Trophoblast cell (in vitro differentiated cells and primary cell): ENCODE measurements at regions not wholly inside any gene's neighbourhood (a gene's known extent, or its start where the extent isn't known, plus 50 kb on each side); places are given as distances from the start of the nearest gene placed in this dataset.
"Not testable (repeated sequence)": the region's sequence is repeated elsewhere in the genome, so short reads cannot be mapped to it uniquely, and the experiment has no call there.

Source experiments
- DNase-seq, 2 donors: peaks; one replicate each; pipeline ENCODE4 v3.0.0-alpha.2; 2016
- H2AFZ ChIP-seq: 2 replicates; pipeline ENCODE4 v1.6.1; 2013; ENCODE audit warnings: low read length, moderate library complexity, mild to moderate bottlenecking; ENCODE audit not compliant: insufficient read depth, poor library complexity
- H2AK5ac ChIP-seq: 2 replicates; pipeline ENCODE4 v1.6.1; 2013; ENCODE audit warnings: mild to moderate bottlenecking, low read length
- H2BK120ac ChIP-seq: 2 replicates; pipeline ENCODE4 v1.6.1; 2013; ENCODE audit warnings: low read length, mild to moderate bottlenecking, moderate library complexity; ENCODE audit not compliant: insufficient read depth, poor library complexity
- H2BK12ac ChIP-seq: 2 replicates; pipeline ENCODE4 v1.6.1; 2013; ENCODE audit warnings: mild to moderate bottlenecking, low read length, moderate library complexity
- H2BK5ac ChIP-seq: 2 replicates; pipeline ENCODE4 v1.6.1; 2013; ENCODE audit warnings: low read length, low read depth, moderate library complexity, mild to moderate bottlenecking; ENCODE audit not compliant: poor library complexity
- H3K14ac ChIP-seq: 2 replicates; pipeline ENCODE4 v1.6.1; 2013; ENCODE audit warnings: mild to moderate bottlenecking, low read length
- H3K18ac ChIP-seq: 2 replicates; pipeline ENCODE4 v1.6.1; 2013; ENCODE audit warnings: mild to moderate bottlenecking, low read length
- H3K23ac ChIP-seq: 2 replicates; pipeline ENCODE4 v1.6.1; 2013; ENCODE audit warnings: low read length
- H3K27ac ChIP-seq: 2 replicates; pipeline ENCODE4 v1.5.1; 2013; ENCODE audit warnings: low read depth, mild to moderate bottlenecking, inconsistent platforms, low read length, moderate library complexity
- H3K27me3 ChIP-seq: 2 replicates; pipeline ENCODE4 v1.6.1; 2013; ENCODE audit warnings: inconsistent platforms, mild to moderate bottlenecking, low read length, moderate library complexity; ENCODE audit not compliant: insufficient read depth
- H3K36me3 ChIP-seq, 2 experiments: 1 replicate in 1 of 2; 2 replicates in 1 of 2; pipeline ENCODE4 v1.6.1; 2013; ENCODE audit warnings: low read length in 2 of 2, mild to moderate bottlenecking in 2 of 2, moderate library complexity in 1 of 2; ENCODE audit not compliant: insufficient read depth in 2 of 2, control insufficient read depth in 1 of 2
- H3K4ac ChIP-seq: 2 replicates; pipeline ENCODE4 v1.6.1; 2013; ENCODE audit warnings: low read depth, mild to moderate bottlenecking, low read length, moderate library complexity
- H3K4me1 ChIP-seq, 2 experiments: 1 replicate in 1 of 2; 2 replicates in 1 of 2; pipeline ENCODE4 v1.6.1; 2013; ENCODE audit warnings: low read length in 2 of 2, mild to moderate bottlenecking in 2 of 2, moderate library complexity in 1 of 2; ENCODE audit not compliant: insufficient read depth in 2 of 2, control insufficient read depth in 1 of 2
- H3K4me2 ChIP-seq: 2 replicates; pipeline ENCODE4 v1.6.1; 2013; ENCODE audit warnings: inconsistent platforms, mild to moderate bottlenecking, low read length, moderate library complexity
- H3K4me3 ChIP-seq: 2 replicates; pipeline ENCODE4 v1.5.1; 2013; ENCODE audit warnings: mild to moderate bottlenecking, low read depth, low read length, inconsistent platforms
- H3K79me1 ChIP-seq: one replicate; pipeline ENCODE4 v1.6.1; 2013; ENCODE audit warnings: low read length
- H3K79me2 ChIP-seq: 2 replicates; pipeline ENCODE4 v1.6.1; 2013; ENCODE audit warnings: low read length, mild to moderate bottlenecking; ENCODE audit not compliant: control insufficient read depth, insufficient read depth, poor library complexity
- H3K9ac ChIP-seq: 2 replicates; pipeline ENCODE4 v1.6.1; 2013; ENCODE audit warnings: mild to moderate bottlenecking, low read length
- H3K9me3 ChIP-seq: 2 replicates; pipeline ENCODE4 v1.6.1; 2013; ENCODE audit warnings: low read depth, mild to moderate bottlenecking, control low read depth, inconsistent platforms, low read length; ENCODE audit not compliant: insufficient read depth
- H4K12ac ChIP-seq: 2 replicates; pipeline ENCODE4 v1.6.1; 2013; ENCODE audit warnings: low read depth, mild to moderate bottlenecking, low read length, moderate library complexity
- H4K8ac ChIP-seq: 2 replicates; pipeline ENCODE4 v1.6.1; 2013; ENCODE audit warnings: low read depth, mild to moderate bottlenecking, low read length, moderate library complexity
- H4K91ac ChIP-seq: one replicate; pipeline ENCODE4 v1.6.1; 2013; ENCODE audit warnings: low read depth, mild to moderate bottlenecking, low read length, moderate library complexity
- WGBS: extraction: QIAGEN DNeasy Blood & Tissue Kit; methylation state at CpG from one replicate; pipeline ENCODE4 v1.1.7; 2013; ENCODE audit warnings: missing lambda C conversion rate; ENCODE audit not compliant: insufficient read length, insufficient coverage; ENCODE audit errors: extremely low coverage; 5-methylcytosine and 5-hydroxymethylcytosine counted together

DNA sequence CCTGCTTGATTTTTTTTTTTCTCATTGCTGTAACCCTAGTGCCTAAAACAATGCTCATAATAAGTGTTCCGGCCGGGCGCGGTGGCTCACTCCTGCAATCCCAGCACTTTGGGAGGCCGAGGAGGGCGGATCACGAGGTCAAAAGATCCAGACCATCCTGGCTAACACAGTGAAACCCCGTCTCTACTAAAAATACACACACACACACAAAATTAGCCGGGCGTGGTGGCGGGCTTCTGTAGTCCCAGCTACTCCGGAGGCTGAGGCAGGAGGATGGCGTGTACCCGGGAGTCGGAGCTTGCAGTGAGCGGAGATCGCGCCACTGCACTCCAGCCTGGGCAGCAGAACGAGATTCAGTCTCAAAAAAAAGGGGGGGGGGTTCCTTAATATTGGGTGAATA, 214.0 kb upstream of the HSF2 start:
- H3K36me3 ChIP-seq, H4K8ac ChIP-seq, H3K79me1 ChIP-seq, H2BK120ac ChIP-seq, H3K23ac ChIP-seq, H3K18ac ChIP-seq, H2BK5ac ChIP-seq, H3K4me1 ChIP-seq, H4K91ac ChIP-seq, H3K14ac ChIP-seq, H3K79me2 ChIP-seq, H2AK5ac ChIP-seq, H3K4me2 ChIP-seq, H3K27ac ChIP-seq, H3K4me3 ChIP-seq, DNase-seq, H3K4ac ChIP-seq, H4K12ac ChIP-seq, H3K27me3 ChIP-seq, H2AFZ ChIP-seq, H3K9me3 ChIP-seq, H2BK12ac ChIP-seq, H3K9ac ChIP-seq: not testable (repeated sequence)
- no CpG with 5 or more reads among the region's 19 CpGs for WGBS

DNA sequence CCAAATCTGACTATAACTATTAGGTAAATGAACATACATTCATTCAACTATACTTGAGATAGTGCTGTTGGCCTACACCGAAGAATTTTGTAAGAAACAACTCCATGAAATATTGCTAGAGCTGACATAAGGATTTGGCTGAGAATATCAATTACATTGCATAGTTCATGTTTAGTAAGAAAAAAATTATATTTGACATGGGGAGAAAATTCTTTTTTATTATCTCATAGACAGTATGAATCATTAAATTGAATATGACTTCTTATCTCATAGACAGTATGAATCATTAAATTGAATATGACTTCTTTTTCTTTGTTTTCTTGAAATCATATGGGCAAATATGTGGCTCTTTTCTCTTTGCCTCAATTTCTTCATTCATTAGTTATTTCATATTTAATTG, 212.3 kb upstream of the HSF2 start:
- Histone ChIP-seq H4K12ac (no peak overlapping the region), H3K36me3 (no peaks in the 10 kb centered on the region), H3K4ac (no peak overlapping the region), H3K4me2 (no peak overlapping the region), H3K79me1 (no peaks in the 10 kb centered on the region), H3K79me2 (no peaks in the 10 kb centered on the region), H4K8ac (no peak overlapping the region), H2AK5ac (no peak overlapping the region), H2BK120ac (no peak overlapping the region), H3K4me1 (no peaks in the 10 kb centered on the region), H2AFZ (no peak overlapping the region), H3K27me3 (no peaks in the 10 kb centered on the region), H4K91ac (no peak overlapping the region), H3K4me3 (no peak overlapping the region), H3K23ac (no peak overlapping the region), H2BK12ac (no peak overlapping the region), H3K9ac (no peak overlapping the region), H2BK5ac (no peak overlapping the region), H3K27ac (no peak overlapping the region), H3K18ac (no peak overlapping the region), H3K14ac (no peak overlapping the region), H3K9me3 (no peaks in the 10 kb centered on the region)
- no peak for DNase-seq
- no CpG with 5 or more reads among the region's 1 CpG for WGBS

DNA sequence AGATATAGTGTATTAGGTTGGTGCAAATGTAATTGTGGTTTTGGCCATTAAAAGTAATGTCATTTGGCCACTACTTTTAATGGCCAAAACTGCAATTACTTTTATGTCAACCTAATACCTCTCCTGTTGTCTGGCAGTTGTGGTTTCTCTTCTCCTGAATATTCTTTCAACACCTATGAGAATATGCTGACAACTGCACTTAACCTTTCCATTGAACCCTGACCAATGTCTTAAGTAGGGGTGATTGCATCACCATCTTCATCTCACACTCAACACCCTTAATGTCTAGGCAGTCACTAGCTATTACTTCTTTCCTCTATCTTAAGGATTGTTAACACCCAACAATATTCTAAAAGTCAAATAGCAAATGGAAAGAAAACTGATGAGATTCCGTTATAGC, 200.5 kb upstream of the HSF2 start:
- WGBS = no CpG with 5 or more reads among the region's 1 CpG
- no peak overlapping the region for H4K12ac ChIP-seq
- H3K79me2 ChIP-seq = no peaks in the 10 kb centered on the region
- no peak overlapping the region for H4K8ac ChIP-seq
- H2AFZ ChIP-seq = no peak overlapping the region
- no peak overlapping the region for H3K14ac ChIP-seq
- no peak overlapping the region for H4K91ac ChIP-seq
- no peak overlapping the region for H3K9ac ChIP-seq
- H3K4me2 ChIP-seq = no peak overlapping the region
- no peak overlapping the region for H2BK120ac ChIP-seq
- H3K4me3 ChIP-seq = no peak overlapping the region
- no peak overlapping the region for H3K27ac ChIP-seq
- H2BK12ac ChIP-seq = no peak overlapping the region
- H2AK5ac ChIP-seq = no peak overlapping the region
- H3K4ac ChIP-seq = no peak overlapping the region
- H3K27me3 ChIP-seq = no peaks in the 10 kb centered on the region
- H3K79me1 ChIP-seq = no peaks in the 10 kb centered on the region
- no peak overlapping the region for H3K23ac ChIP-seq
- no peak overlapping the region for H2BK5ac ChIP-seq
- no peaks in the 10 kb centered on the region for H3K4me1 ChIP-seq
- no peaks in the 10 kb centered on the region for H3K36me3 ChIP-seq
- no peak for DNase-seq
- no peaks in the 10 kb centered on the region for H3K9me3 ChIP-seq
- H3K18ac ChIP-seq = no peak overlapping the region

DNA sequence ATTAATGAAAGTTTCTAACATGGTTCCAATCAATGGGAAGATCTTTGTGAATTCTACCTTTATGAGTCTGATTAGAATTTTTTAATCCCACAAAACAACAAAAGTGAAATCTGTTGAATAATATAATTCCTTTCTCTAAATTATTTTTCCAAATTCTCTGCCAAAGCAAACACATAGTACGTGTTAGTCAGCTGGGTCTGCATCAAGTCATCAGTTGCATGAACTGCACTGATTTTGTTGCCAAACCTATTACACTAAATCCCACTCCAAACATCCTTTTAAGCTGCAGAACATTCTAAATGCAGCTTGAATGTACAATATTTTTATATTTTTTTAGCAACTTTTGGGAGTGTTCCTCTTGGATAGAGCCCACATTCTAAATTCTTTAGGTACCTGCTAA, 199.0 kb upstream of the HSF2 start:
- no peaks in the 10 kb centered on the region for H3K79me2 ChIP-seq
- no peak overlapping the region for H2BK12ac ChIP-seq
- H3K4me3 ChIP-seq = no peak overlapping the region
- WGBS = no CpG with 5 or more reads among the region's 1 CpG
- no peak overlapping the region for H2BK5ac ChIP-seq
- H3K36me3 ChIP-seq = no peaks in the 10 kb centered on the region
- H2BK120ac ChIP-seq = no peak overlapping the region
- H3K9ac ChIP-seq = no peak overlapping the region
- no peak overlapping the region for H4K91ac ChIP-seq
- no peak overlapping the region for H2AK5ac ChIP-seq
- no peaks in the 10 kb centered on the region for H3K9me3 ChIP-seq
- no peaks in the 10 kb centered on the region for H3K27me3 ChIP-seq
- no peak overlapping the region for H4K8ac ChIP-seq
- H3K4me1 ChIP-seq = no peaks in the 10 kb centered on the region
- no peak overlapping the region for H3K27ac ChIP-seq
- H3K79me1 ChIP-seq = no peaks in the 10 kb centered on the region
- H3K4ac ChIP-seq = no peak overlapping the region
- H3K23ac ChIP-seq = no peak overlapping the region
- no peak overlapping the region for H3K14ac ChIP-seq
- H3K18ac ChIP-seq = no peak overlapping the region
- DNase-seq = no peak
- H2AFZ ChIP-seq = no peak overlapping the region
- no peak overlapping the region for H3K4me2 ChIP-seq
- no peak overlapping the region for H4K12ac ChIP-seq
